ENCODE measurements at regions not wholly inside any gene's neighbourhood (a gene's known extent, or its start where the extent isn't known, plus 50 kb on each side); places are given as distances from the start of the nearest gene placed in this dataset.

DNA sequence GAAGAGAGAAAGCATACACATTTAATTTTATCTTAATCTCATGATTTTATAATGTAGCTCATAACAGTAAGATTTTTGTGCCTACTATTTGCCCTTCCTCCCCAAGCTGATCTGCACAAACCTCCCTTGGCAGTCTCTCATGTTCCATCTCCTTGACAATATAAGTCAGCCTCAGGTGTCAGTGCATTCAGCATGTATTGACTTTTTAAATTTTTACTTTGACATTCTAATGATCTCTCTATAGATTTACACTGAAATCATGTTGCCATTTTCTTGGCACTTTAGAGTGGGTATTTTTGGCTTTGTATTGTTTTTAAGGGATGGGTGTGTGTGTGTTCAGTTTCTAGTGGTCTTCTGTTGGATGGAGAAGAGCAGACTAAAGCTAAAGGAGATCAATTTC is 505.3 kb upstream of the CPEB2 start:
- Histone ChIP-seq H3K9me3 (ENCODE audit: control insufficient read depth, low read depth, low read length) (no peaks in the 10 kb centered on the region), H3K27ac (ENCODE audit: control insufficient read depth, insufficient read depth, low read length) (no peak overlapping the region), H3K4me3 (ENCODE audit: control insufficient read depth in 2 of 3, extremely low read depth in 1 of 3, insufficient read depth in 2 of 3, low read depth in 1 of 3, low read length in 3 of 3) (no peak overlapping the region), H3K36me3 (ENCODE audit: control insufficient read depth in 2 of 2, extremely low read depth in 1 of 2, insufficient read depth in 2 of 2, low read length in 2 of 2) (no peaks in the 10 kb centered on the region), H3K4me2 (ENCODE audit: control insufficient read depth, extremely low read depth, insufficient read depth, low read depth, low read length) (no peak overlapping the region), H3K9ac (ENCODE audit: control insufficient read depth, extremely low read depth, insufficient read depth, low read length) (no peak overlapping the region), H3K79me2 (ENCODE audit: control insufficient read depth, insufficient read depth, low read length) (no peaks in the 10 kb centered on the region), H2AFZ (ENCODE audit: control insufficient read depth, low read length) (no peak overlapping the region), H3K9me1 (ENCODE audit: control insufficient read depth, extremely low read depth, insufficient read depth, low read length) (no peaks in the 10 kb centered on the region), H4K20me1 (ENCODE audit: control insufficient read depth, extremely low read depth, insufficient read depth, low read length) (no peaks in the 10 kb centered on the region), H3K27me3 (ENCODE audit: control insufficient read depth, extremely low read depth, insufficient read depth, low read length) (no peaks in the 10 kb centered on the region), H3K4me1 (ENCODE audit: control insufficient read depth, extremely low read depth, insufficient read depth, low read length) (no peaks in the 10 kb centered on the region)
- TF ChIP-seq EZH2 (IDR thresholded peaks at IDR 0.05; ENCODE audit: low read length): no peak
- TF ChIP-seq, protein P1, sequence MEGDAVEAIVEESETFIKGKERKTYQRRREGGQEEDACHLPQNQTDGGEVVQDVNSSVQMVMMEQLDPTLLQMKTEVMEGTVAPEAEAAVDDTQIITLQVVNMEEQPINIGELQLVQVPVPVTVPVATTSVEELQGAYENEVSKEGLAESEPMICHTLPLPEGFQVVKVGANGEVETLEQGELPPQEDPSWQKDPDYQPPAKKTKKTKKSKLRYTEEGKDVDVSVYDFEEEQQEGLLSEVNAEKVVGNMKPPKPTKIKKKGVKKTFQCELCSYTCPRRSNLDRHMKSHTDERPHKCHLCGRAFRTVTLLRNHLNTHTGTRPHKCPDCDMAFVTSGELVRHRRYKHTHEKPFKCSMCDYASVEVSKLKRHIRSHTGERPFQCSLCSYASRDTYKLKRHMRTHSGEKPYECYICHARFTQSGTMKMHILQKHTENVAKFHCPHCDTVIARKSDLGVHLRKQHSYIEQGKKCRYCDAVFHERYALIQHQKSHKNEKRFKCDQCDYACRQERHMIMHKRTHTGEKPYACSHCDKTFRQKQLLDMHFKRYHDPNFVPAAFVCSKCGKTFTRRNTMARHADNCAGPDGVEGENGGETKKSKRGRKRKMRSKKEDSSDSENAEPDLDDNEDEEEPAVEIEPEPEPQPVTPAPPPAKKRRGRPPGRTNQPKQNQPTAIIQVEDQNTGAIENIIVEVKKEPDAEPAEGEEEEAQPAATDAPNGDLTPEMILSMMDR (optimal IDR thresholded peaks at IDR 0.05 in 1 of 3, IDR thresholded peaks at IDR 0.05 in 1 of 3, conservative IDR thresholded peaks at IDR 0.05 in 1 of 3; ENCODE audit: extremely low read depth in 1 of 3, insufficient read depth in 2 of 3, low read length in 3 of 3): no peak
- dilution Hi-C loops (cut with MboI; ENCODE audit: extremely low pct_ligation_motif_present, low sequenced_read_pairs): no loop called here
- DNase-seq (ENCODE audit: low read depth, low spot score) (no peak), FAIRE-seq (no peak)

DNA sequence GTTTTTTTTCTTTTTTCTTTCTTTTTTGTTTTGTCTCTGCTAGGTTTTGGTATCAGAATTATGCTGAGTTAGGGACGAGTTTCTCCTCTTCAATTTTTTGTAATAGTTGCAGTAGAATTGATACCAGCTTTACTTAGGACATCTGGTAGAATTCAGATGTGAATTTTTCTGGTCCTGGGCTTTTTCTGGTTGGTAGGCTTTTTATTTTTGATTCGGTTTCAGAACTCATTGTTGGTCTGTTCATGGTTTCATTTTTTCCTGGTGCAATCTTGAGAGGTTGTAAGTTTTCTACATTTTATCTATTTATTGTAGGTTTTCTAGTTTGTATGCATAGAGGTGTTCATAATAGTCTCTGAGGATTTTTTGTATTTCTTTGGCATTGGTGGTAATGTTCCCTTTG is 498.1 kb upstream of the CPEB2 start:
- no peaks in the 10 kb centered on the region for H3K79me2 ChIP-seq (ENCODE audit: control insufficient read depth, insufficient read depth, low read length)
- H3K27me3 ChIP-seq (ENCODE audit: control insufficient read depth, extremely low read depth, insufficient read depth, low read length): no peaks in the 10 kb centered on the region
- H3K4me3 ChIP-seq (ENCODE audit: control insufficient read depth in 2 of 3, extremely low read depth in 1 of 3, insufficient read depth in 2 of 3, low read depth in 1 of 3, low read length in 3 of 3): no peak overlapping the region
- no peaks in the 10 kb centered on the region for H3K9me3 ChIP-seq (ENCODE audit: control insufficient read depth, low read depth, low read length)
- H3K9ac ChIP-seq (ENCODE audit: control insufficient read depth, extremely low read depth, insufficient read depth, low read length): no peak overlapping the region
- FAIRE-seq: no peak
- no peaks in the 10 kb centered on the region for H3K9me1 ChIP-seq (ENCODE audit: control insufficient read depth, extremely low read depth, insufficient read depth, low read length)
- H3K4me1 ChIP-seq (ENCODE audit: control insufficient read depth, extremely low read depth, insufficient read depth, low read length): no peaks in the 10 kb centered on the region
- dilution Hi-C loops (cut with MboI; ENCODE audit: extremely low pct_ligation_motif_present, low sequenced_read_pairs): no loop called here
- TF ChIP-seq, protein P1 (optimal IDR thresholded peaks at IDR 0.05 in 1 of 3, IDR thresholded peaks at IDR 0.05 in 1 of 3, conservative IDR thresholded peaks at IDR 0.05 in 1 of 3; ENCODE audit: extremely low read depth in 1 of 3, insufficient read depth in 2 of 3, low read length in 3 of 3): no peak
- no peak for TF ChIP-seq EZH2 (IDR thresholded peaks at IDR 0.05; ENCODE audit: low read length)
- no peak overlapping the region for H3K27ac ChIP-seq (ENCODE audit: control insufficient read depth, insufficient read depth, low read length)
- no peaks in the 10 kb centered on the region for H4K20me1 ChIP-seq (ENCODE audit: control insufficient read depth, extremely low read depth, insufficient read depth, low read length)
- H3K4me2 ChIP-seq (ENCODE audit: control insufficient read depth, extremely low read depth, insufficient read depth, low read depth, low read length): no peak overlapping the region
- DNase-seq (ENCODE audit: low read depth, low spot score): no peak
- H3K36me3 ChIP-seq (ENCODE audit: control insufficient read depth in 2 of 2, extremely low read depth in 1 of 2, insufficient read depth in 2 of 2, low read length in 2 of 2): no peaks in the 10 kb centered on the region
- H2AFZ ChIP-seq (ENCODE audit: control insufficient read depth, low read length): no peak overlapping the region
